GM21529 (cell line): ENCODE measurements at regions not wholly inside any gene's neighbourhood (a gene's known extent, or its start where the extent isn't known, plus 50 kb on each side); places are given as distances from the start of the nearest gene placed in this dataset.

Experiments used
- ATAC-seq: cut with Tn5 transposase; IDR thresholded peaks from one replicate; pipeline ENCODE4 v1.9.1; 2021; ENCODE audit not compliant: unreplicated experiment

DNA sequence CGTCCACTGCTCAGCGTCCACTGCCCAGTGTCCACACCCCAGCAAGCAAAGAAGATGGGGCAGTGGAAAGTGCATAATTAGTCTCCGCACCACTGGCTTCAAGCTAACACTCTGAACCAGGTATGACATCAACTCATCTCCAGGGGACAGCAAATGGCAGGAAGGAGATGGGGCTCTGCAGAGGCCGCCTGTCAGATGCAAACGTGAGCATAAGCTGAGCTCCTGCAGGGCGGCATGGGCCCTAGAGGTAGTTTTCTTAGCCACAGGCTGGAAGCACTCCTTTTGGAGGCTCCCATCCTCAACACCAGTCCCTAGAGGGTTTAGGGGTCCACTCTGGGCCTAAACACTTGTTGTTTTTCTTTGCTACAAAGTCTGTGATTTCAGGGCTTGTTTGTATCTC is 335.8 kb upstream of the MKI67 start:
- ATAC-seq: no peak

DNA sequence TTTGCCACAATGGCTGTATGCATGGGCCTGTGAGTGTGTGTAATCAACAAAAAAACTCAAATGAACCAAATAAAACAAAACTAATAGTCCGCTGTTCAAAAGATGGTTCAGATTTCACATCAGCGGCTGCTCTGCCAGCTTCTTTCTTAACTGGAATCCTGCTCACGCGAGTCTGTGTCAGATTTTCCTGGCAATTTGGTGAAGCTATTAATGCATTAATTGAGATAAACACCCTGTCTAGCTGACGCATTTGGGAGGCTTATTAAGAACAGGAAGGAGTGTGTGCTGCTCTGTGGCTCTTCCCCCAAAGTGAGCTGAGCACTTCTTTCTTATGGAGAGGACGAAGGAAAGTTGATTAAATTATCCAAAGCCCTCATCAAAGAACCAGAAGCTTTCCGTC is 336.6 kb upstream of the MKI67 start:
- ATAC-seq: no peak

DNA sequence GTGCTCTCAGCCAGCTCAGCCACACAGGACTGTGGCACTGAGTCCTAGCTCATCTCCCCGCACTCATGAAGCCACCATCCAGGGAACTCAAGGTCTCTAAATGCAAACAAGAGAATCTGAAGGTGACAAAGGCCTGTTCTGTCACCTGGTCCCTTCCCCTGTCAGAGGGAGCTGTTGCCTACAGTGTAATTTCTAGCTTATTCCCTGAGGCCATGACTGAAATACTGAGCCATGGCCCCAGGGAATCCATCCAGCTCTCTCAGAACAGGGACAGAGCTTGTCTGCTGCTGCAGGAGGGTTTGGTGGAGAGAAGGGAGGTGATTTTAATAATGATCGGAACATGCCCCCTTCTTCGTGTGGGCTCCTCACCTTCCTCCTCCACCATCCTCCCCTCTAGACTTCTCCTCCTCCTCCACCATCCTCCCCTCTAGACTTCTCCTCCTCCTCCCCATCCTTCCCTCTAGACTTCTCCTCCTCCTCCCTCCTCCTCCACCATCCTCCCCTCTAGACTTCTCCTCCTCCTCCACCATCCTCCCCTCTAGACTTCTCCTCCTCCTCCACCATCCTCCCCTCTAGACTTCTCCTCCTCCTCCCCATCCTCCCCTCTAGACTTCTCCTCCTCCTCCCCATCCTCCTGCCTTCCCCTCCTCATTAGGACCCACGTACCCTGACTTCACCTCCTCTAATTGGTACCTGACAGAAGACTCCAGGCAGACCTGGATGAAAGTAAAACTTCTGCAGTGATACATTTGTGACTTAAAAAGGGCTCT is 338.0 kb upstream of the MKI67 start:
- no peak for ATAC-seq

DNA sequence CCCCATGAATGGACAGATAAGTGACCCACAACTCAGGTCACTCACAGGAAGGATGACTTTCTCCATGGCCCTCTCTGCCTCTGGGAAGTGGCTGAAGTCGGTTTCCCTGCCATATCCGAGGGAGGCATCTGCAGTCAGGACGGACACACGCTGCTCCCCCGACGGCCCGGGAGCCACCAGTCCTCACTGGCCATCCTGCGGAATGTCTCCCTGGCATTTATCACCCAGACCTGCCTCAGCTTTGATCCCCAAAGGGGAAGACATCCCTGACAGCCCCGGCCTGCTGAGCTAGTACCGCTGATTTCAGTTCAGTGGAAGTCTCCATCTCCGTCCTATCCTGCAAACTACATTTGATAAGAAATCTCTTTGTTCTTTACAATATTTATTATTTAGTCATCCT is 339.5 kb upstream of the MKI67 start:
- no peak for ATAC-seq

DNA sequence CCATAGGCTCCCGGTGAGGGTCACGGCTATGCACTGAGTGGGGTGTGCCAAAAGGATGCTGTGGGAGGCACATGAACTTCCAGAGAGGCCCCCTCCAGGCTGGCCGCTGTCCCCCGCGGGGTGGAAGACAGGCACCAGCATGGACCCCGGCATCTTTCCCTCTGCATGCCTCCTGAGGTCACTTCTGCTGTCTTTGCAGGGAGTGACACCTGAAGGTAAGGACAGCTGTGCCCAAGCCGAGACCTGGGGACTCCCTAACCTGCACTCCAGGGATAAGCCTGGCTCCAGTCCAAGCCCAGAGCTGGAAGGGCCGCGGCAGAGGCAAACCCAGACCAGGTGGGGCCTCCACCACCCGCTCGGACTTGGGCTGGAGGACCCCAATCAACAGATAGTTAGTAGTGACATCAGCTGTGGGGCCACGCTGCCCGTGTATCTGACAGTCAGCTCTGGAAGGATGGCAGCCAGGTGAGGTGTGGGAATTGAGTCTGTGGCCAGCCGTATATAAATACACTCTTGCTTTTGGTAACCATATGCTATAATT is 340.7 kb upstream of the MKI67 start:
- no peak for ATAC-seq

DNA sequence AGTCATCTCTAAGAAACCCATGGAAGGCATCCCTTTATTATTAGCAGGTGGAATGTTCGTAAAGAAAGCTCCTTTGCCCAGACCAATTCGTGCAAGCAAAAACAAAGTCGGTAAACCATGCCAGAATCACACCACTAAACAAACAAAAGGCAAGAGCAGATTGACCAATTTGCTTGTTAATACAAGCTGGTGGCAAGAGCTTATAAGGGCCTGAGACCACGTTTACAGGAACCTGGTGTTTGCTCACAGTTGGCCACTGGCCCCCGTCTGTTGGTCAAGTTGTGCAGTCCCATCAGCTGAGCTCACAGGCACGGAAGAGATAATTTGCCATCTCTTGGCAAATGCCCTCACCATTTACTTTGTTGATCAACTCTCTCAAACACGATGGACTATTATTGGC is 342.2 kb upstream of the MKI67 start:
- no peak for ATAC-seq

DNA sequence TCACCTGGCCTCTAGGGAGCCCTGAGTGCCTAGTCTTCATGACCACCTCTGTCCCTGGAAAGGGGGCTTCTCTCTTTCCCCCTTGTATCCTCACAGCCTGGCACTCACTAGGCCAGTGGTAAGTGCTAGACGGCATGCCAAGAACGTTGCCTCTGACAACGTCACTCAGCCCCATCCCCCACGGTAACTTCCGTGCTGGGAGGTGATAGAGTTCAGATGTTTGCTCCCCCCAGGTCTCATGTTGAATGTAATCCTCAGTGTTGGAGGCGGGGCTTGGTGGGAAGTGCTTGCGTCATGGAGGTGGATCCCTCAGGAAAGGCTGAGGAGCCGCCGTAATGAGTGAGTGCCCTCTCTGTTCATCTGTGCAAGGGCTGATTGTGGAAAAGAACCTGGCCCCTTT is 343.3 kb upstream of the MKI67 start:
- ATAC-seq: no peak

DNA sequence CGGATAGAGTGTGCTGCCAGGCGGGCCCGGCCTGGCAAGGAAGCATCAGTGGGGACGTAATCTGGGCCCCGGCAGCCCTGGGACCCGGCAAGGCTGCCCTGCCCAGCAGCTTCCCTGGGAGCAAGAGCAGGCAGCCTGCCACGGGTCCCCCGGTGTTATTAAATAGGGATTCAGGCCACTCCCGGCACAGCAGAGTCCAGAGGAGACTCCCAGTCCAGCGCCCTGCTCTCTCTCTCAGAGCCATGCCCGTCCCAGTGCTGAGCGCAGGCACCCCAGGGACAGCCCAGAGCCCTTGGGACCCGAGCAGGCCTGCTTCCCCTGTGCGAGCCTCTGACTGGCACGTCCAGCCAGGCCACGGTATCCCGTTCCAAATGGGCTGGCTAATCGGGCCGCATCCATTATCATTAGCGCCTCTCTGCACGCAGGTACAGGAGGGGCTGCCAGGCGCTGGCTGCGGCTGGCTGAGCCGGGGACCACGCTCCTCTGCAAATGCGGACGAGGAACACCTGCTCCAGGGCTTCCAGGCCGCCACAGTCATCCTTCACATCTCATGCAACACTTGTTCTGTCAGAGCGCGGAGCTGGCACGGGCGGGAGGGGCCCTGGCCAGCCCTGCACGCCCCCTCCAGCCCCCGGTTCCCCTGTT is 344.2 kb upstream of the MKI67 start:
- ATAC-seq: no peak

DNA sequence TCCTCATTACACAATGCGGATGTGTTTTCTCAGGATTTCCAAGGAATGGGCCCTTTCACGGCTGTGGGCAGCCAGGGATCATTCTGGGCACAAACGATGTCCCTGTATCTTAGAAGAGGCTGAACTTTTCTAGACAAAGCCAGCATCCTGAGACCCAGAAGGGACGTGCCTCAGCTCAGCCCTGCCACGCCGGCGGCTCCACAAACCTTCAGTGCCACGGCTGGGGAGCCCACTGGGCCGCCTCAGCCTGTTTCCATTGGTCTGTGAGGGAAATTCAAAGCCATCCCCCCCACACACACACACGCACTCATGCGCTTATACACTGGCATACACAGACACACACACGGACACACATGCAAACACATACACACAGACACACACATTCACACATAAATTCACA is 344.9 kb upstream of the MKI67 start:
- ATAC-seq: no peak

DNA sequence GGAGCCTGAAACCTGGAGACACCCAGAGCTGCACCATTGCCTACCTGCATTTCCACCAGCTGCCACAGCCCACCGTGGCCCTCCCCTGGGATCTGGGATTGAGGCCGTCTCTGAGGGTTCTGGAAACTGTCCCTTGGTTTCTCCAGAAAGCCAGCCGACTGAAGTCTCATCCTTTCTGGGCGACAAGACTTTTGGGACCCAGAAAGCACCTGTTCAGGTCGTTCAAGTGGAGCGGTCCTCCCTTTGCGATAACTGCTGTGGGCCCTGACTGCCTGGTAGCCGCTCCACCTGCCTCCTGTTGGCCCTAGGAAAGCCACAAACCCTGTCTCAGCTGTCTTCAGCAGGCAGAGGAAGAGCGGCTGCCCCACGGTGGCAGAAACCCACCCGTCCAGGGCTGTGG is 346.0 kb upstream of the MKI67 start:
- ATAC-seq: no peak

DNA sequence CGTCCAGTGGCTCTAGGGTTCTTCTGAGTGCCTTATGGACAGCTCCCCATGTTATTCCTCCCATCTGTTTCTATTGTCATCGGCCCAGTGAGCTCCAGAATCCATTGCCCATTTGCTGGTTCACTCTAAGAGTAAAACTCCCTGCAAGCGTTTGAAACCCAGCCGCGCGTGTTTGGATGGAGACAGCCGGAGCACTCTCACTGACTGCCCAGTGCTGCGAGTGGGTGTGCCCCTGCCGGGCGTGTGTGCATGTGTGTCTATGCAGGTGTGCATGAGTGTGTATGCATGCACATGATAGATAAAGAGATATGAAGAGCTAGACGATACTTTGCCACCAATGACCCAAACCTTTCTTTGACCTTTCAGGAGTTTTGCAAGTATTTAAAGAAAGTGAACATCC is 347.2 kb upstream of the MKI67 start:
- no peak for ATAC-seq

DNA sequence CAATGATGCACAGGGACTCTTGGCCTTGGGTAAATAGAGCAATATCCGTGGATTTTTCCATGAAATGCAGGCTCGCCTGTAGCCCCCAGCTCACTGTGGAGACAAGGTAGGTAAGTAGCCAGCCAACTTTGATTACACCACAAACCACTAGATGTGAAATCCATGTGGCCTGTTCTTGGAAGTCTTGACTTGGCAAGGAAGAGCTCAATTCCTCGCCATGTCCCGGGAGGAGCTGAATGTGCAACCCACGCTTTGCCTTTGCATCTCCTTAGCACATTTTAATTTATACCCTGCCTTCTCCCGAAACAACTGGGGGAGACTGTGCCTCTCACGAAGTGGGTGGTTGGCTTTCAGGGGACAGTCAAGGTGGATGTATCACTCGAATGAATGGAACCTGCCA is 347.7 kb upstream of the MKI67 start:
- no peak for ATAC-seq

DNA sequence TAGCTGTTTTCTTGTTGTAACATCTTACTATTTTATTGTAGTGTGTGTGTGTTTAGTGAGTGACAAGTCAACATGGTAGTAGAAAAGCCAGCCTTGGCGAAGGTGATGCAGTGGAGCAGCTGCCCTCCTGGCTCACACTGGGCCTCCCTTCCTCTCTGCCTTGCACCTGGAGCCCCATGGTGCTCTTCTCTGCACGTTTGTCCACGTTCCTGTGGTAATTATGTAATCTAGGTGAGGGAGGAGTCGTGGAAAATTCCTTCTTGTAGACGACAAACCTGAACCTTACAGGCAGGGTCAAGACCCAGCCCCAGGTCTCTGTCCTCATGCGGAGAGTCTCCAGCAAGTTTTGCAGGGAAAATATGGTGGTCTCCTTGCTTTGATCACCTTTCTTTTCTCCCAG is 348.3 kb upstream of the MKI67 start:
- no peak for ATAC-seq

DNA sequence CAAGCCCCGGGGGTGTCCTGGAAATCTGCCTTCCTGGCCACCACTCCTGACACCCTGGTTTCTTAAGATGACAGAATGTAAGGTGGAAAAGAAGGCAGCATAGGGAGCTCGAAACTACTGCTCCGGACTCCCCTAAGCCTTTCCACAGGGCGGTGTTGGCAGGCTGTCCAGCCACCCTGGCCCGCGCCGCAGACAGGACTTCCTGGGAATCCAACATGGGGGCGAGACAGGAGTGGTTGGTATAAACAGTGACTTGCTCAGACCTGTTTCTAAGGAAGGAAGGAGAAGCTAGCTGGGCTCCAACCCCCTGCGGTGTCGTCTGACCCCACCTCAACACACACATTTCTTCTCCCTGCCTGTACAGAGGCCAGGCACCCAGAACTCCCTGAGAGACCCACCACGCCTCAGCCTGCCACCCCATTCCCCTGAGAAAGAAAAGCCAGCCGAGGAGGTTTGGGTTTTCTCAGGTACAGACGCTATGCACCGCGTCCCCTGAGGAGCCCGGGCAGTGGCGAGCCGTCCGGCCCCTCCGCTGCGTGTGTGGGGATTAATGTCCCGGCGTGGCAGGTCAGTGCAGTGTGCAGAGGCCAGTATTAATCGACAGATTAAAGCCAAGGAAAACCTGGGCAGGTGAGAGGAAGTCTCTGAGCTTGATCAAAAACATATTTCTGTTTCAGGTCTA is 349.6 kb upstream of the MKI67 start:
- no peak for ATAC-seq

DNA sequence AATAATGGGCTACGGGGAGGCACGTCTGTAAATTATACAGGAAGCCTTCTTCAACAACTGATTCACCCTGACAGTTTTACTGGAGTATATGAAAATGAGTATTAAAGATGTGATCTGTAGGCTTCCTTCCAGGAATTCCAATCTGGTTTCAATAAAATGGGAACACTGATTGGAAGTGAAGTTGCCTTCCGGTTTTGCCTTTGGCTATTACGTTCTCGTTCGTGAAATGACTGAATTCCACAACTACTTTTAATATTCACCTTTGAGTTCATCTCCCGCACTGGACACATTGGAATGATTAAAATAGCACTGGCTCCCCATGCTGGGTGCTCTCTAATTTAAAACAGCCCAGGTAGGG is 350.1 kb upstream of the MKI67 start:
- ATAC-seq: no peak

DNA sequence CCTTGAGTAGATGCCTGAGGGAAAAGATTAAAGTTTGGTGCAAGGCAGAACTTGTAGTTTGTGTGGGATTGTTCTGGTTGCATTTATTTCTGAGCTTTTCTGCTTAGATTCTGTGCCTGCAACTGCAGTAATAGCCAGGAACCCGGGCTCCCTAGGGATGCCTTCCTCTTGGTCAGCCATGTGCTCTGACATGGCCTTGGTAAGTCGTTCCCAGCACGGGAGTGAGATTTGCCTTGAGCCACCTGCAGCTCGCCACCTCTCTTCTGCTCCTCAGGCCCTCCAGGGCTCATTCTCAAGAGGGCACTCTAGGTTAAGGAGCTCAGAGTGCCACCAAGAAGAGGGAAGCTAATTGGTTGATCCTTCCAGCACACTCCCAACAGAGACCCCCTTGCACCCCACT is 350.6 kb upstream of the MKI67 start:
- ATAC-seq: no peak

DNA sequence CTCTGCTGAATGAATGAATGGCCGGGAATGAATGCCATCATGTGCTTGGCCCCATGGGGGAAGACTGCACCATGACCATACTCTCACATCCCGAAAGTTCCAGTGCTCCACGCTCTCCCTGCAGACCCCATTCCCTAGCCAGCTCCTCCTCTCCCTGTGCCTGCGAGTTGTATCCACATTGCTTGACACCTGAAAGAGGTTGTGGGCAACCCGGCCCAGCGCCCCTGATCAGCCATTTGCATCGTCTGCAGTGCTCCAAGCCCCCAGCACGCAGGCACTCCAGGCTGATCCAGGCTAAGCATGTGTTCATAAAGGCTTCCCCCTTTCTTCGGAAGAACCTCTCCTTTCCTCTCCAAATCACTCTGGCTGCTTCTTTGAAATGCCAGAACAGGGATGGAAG is 354.4 kb upstream of the MKI67 start:
- ATAC-seq: no peak

DNA sequence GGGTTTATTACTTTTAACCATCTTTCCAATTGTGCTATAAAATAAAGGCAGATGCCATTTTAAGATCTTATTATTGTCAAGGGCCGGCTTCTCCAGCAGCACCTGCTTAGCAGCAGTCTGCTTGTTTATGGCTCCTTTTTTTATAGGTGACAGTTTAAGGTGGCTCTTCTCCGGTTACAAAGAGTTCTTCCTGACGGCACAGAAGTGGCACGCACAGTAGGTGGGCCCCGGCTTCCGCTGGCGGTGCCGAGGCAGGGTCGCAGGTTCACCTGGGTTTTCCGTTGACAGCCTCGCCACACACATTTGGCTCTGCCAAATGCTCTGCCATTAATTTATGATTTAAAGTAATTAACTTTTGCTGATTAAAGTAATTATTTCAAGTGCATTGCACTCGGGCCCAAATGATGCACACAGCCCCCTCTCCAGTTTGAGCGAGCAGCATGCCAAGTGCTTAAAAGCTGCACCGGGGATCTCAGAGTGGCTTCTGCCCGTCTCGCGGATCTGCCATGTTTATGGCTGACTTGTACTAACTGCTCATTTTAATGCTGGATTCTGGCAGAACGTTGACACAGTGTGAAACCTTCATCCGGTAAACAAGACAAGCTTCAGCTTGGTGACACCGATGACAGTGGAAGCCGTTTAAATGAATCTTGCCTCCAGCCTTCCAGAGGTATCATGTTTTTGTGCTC is 355.1 kb upstream of the MKI67 start:
- no peak for ATAC-seq

DNA sequence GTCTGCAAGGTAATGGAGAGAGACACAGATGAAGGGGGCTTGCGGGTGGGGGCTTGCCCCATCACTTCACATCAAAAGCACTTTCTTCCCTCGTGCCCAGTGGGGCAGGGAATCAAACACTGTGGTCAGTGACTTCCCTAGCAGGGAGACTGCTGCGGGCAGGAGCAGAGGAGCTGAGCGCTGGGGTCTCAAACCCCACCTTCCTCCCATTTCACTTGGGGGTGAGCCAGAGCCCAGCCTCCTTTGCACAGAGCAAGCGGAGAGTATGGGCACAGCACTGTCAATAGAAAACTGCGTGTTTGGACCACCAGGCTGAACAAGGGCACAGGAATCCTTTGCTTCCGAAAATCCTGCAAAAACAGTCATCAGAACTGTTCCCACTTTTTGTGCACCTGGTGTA is 355.8 kb upstream of the MKI67 start:
- ATAC-seq: no peak

DNA sequence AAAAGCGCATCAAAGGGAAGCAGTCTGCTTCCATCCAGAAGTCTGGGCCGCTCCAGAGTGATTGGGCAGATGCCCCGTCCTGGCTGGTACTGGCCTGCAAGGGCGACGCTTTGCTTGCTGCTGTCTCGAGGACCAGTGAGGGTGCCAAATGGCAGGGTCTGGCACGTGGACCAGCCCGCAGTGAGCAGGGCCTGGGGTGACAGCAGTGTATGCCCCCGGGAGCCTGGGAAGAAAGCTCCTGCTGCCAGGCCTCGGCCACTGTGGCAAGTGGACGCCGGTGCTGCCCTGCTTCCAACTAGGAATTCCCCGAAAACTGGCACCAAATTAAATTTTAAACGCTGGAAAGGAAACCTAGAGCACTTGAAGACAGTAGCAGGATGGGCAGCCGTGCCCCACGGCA is 357.0 kb upstream of the MKI67 start:
- no peak for ATAC-seq

DNA sequence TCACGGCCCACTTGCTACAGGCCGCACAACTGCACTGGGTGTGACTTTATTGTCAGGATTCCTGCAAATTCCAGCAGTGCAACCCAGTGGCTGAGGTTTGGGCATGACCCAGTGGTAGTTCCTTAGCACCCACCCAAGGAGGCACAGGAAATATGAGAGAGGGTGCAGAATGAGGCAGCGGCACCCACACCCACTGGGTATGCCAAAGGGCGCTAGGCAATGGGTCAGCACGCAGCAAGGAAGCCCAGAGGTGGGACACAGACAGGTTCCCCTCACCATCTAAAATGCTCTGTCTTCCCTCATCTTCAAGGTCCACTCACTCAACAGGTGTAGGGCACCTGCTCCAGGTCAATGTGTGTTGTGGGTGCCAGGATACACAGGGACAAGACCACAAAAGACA is 357.8 kb upstream of the MKI67 start:
- ATAC-seq: no peak
